GM21367 (cell line): ENCODE measurements at regions not wholly inside any gene's neighbourhood (a gene's known extent, or its start where the extent isn't known, plus 50 kb on each side); places are given as distances from the start of the nearest gene placed in this dataset.
"Not testable (repeated sequence)": the region's sequence is repeated elsewhere in the genome, so short reads cannot be mapped to it uniquely, and the experiment has no call there.

ENCODE experiments used
- ATAC-seq: cut with Tn5 transposase; IDR thresholded peaks from one replicate; pipeline ENCODE4 v1.9.1; 2021; ENCODE audit not compliant: unreplicated experiment

- no peak for ATAC-seq
Measured at GRCh38 chr6:53446151-53446550, 97.4 kb upstream of the ELOVL5 start.

- ATAC-seq = no peak
Measured at GRCh38 chr6:53441761-53442160, 93.0 kb upstream of the ELOVL5 start.

GRCh38 chr6:53441035-53441493 lies 92.3 kb upstream of the ELOVL5 start:
- no peak for ATAC-seq

- ATAC-seq = no peak
Measured at GRCh38 chr6:53440336-53440945, 91.7 kb upstream of the ELOVL5 start.

- no peak for ATAC-seq
Measured at GRCh38 chr6:53439556-53439955, 90.8 kb upstream of the ELOVL5 start.

- ATAC-seq = no peak
Measured at GRCh38 chr6:53437557-53438202, 88.9 kb upstream of the ELOVL5 start.

GRCh38 chr6:53436526-53437303 lies 88.0 kb upstream of the ELOVL5 start:
- no peak for ATAC-seq

GRCh38 chr6:53433951-53434285 lies 85.2 kb upstream of the ELOVL5 start:
- no peak for ATAC-seq

- no peak for ATAC-seq
Measured at GRCh38 chr6:53433261-53433950, 84.7 kb upstream of the ELOVL5 start.

GRCh38 chr6:53432318-53433161 lies 83.8 kb upstream of the ELOVL5 start:
- ATAC-seq = no peak

- ATAC-seq = no peak
Measured at GRCh38 chr6:53431704-53432103, 83.0 kb upstream of the ELOVL5 start.

GRCh38 chr6:53429401-53429800 lies 80.7 kb upstream of the ELOVL5 start:
- no peak for ATAC-seq

GRCh38 chr6:53428886-53429285 lies 80.1 kb upstream of the ELOVL5 start:
- no peak for ATAC-seq

GRCh38 chr6:53426667-53427270 lies 78.0 kb upstream of the ELOVL5 start:
- peak; percentile 80 for ATAC-seq

- no peak for ATAC-seq
Measured at GRCh38 chr6:53426117-53426516, 77.4 kb upstream of the ELOVL5 start.

- no peak for ATAC-seq
Measured at GRCh38 chr6:53424976-53425718, 76.4 kb upstream of the ELOVL5 start.

- no peak for ATAC-seq
Measured at GRCh38 chr6:53424300-53424699, 75.5 kb upstream of the ELOVL5 start.

GRCh38 chr6:53423560-53423959 lies 74.8 kb upstream of the ELOVL5 start:
- not testable (repeated sequence) for ATAC-seq

- no peak for ATAC-seq
Measured at GRCh38 chr6:53419026-53419425, 70.3 kb upstream of the ELOVL5 start.

- ATAC-seq = no peak
Measured at GRCh38 chr6:53418288-53418687, 69.5 kb upstream of the ELOVL5 start.
